HCT116 (cell line): ENCODE measurements at regions not wholly inside any gene's neighbourhood (a gene's known extent, or its start where the extent isn't known, plus 50 kb on each side); places are given as distances from the start of the nearest gene placed in this dataset.

Source experiments
- ATAC-seq: fragments of 200-7000 bp; cut with Tn5 transposase; 2 replicates; pipeline ENCODE4 v1.9.1; 2020; ENCODE audit warnings: mild to moderate bottlenecking, moderate library complexity
- BruUV-seq: library from RNA; stranded (reverse); fragments of 400-500 nt; replicated peaks from 2 replicates; lab custom pipeline; 2021; lab: Mats Ljungman, UMichigan
- CTCF ChIA-PET: fragments of 300-600 bp; sonication (Branson Sonifier 250); formaldehyde crosslinking; loops from one replicate; lab custom pipeline; 2021; ENCODE audit warnings: antibody characterized with exemption; lab: Charles Lee
- POLR2A ChIA-PET: fragments of 300-600, 350-600 bp; sonication (Branson Sonifier 250); formaldehyde crosslinking; loops from one replicate; lab custom pipeline; 2021; ENCODE audit warnings: antibody characterized with exemption; lab: Charles Lee
- RAD21 ChIA-PET, 2 experiments: fragments of 300-600 bp; sonication (Branson Sonifier 250); formaldehyde crosslinking; loops; one replicate each; lab custom pipeline; 2023; ENCODE audit warnings: low total read pairs in 2 of 2; ENCODE audit not compliant: uncharacterized antibody in 2 of 2, unreplicated experiment in 2 of 2, low non-redundant PET in 1 of 2; lab: Charles Lee
- DNase-seq: peaks from one replicate; pipeline ENCODE4 v3.0.0-alpha.2; 2010; ENCODE audit warnings: low read depth, low spot score
- H2AFZ ChIP-seq: fragments of 200-600 bp; shearing (Covaris generic), sonication (generic); 2 replicates; pipeline ENCODE4 v1.6.1; 2017; ENCODE audit warnings: low read depth, mixed run types, mixed read lengths, antibody characterized with exemption, low read length; ENCODE audit not compliant: poor library complexity, severe bottlenecking
- H3K27ac ChIP-seq: 2 replicates; pipeline ENCODE4 v1.5.1; 2012; ENCODE audit warnings: low read depth, low read length
- H3K27me3 ChIP-seq: fragments of 200-600 bp; sonication (generic); 2 replicates; pipeline ENCODE4 v1.6.1; 2016; ENCODE audit warnings: mixed run types, low read length, mixed read lengths; ENCODE audit not compliant: insufficient read depth
- H3K36me3 ChIP-seq, 2 experiments: fragments of 200-500 bp in 1 of 2; fragments of 200-600 bp in 1 of 2; sonication (Bioruptor generic) in 1 of 2; sonication (generic) in 1 of 2; 2 replicates each; pipeline versions ENCODE4 v1.5.1 to v1.6.1; 2014 to 2016; ENCODE audit warnings: low read length in 2 of 2, inconsistent platforms in 1 of 2, mixed read lengths in 1 of 2, mixed run types in 1 of 2; ENCODE audit not compliant: insufficient read depth in 2 of 2, control insufficient read depth in 1 of 2
- H3K4me1 ChIP-seq, 2 experiments: fragments of 200-600 bp in 1 of 2; sonication (generic) in 1 of 2; 2 replicates each; pipeline versions ENCODE4 v1.5.1 to v1.6.1; 2012 to 2017; ENCODE audit warnings: low read length in 2 of 2, inconsistent platforms in 1 of 2, mild to moderate bottlenecking in 1 of 2, mixed read lengths in 1 of 2, mixed run types in 1 of 2, moderate library complexity in 1 of 2; ENCODE audit not compliant: insufficient read depth in 2 of 2, control insufficient read depth in 1 of 2
- H3K4me2 ChIP-seq: fragments of 200-600 bp; sonication (generic); 2 replicates; pipeline ENCODE4 v1.6.1; 2017; ENCODE audit warnings: mixed run types, low read length, mixed read lengths
- H3K4me3 ChIP-seq, 2 experiments: fragments of 200-600 bp in 1 of 2; sonication (generic) in 1 of 2; replicated peaks in 1 of 2; 2 replicates each; pipeline ENCODE4 v1.5.1; 2011 to 2016; ENCODE audit warnings: low read length in 2 of 2, control low read depth in 1 of 2, low read depth in 1 of 2, mild to moderate bottlenecking in 1 of 2, mixed read lengths in 1 of 2, mixed run types in 1 of 2
- H3K79me2 ChIP-seq: fragments of 200-600 bp; sonication (generic); 2 replicates; pipeline ENCODE4 v1.6.1; 2017; ENCODE audit warnings: mild to moderate bottlenecking, mixed run types, low read length, moderate library complexity, mixed read lengths; ENCODE audit not compliant: insufficient read depth
- H3K9ac ChIP-seq: fragments of 200-600 bp; sonication (generic); 2 replicates; pipeline ENCODE4 v1.6.1; 2016; ENCODE audit warnings: low read length, mixed read lengths
- H3K9me2 ChIP-seq: fragments of 200-600 bp; sonication (generic), shearing (Covaris generic); 2 replicates; pipeline ENCODE4 v1.6.1; 2017; ENCODE audit warnings: mixed run types, mild to moderate bottlenecking, moderate library complexity; ENCODE audit not compliant: insufficient read depth
- H3K9me3 ChIP-seq, 2 experiments: fragments of 200-500 bp in 1 of 2; fragments of 200-600 bp in 1 of 2; sonication (Bioruptor generic) in 1 of 2; sonication (generic) in 1 of 2; 2 replicates each; pipeline ENCODE4 v1.6.1; 2014 to 2017; ENCODE audit warnings: low read length in 2 of 2, mixed read lengths in 2 of 2, inconsistent platforms in 1 of 2, low read depth in 1 of 2, mild to moderate bottlenecking in 1 of 2, mixed run types in 1 of 2, moderate library complexity in 1 of 2; ENCODE audit not compliant: control insufficient read depth in 1 of 2, insufficient read depth in 1 of 2
- H4K20me1 ChIP-seq: fragments of 200-600 bp; sonication (generic), shearing (Covaris generic); 2 replicates; pipeline ENCODE4 v1.6.1; 2017; ENCODE audit warnings: mixed run types, mild to moderate bottlenecking, moderate library complexity; ENCODE audit not compliant: insufficient read depth
- CBX3 ChIP-seq: IDR thresholded peaks from 2 replicates; pipeline ENCODE4 v1.6.1; 2012; ENCODE audit warnings: low read depth
- CEBPB ChIP-seq: IDR thresholded peaks from 2 replicates; pipeline ENCODE4 v1.6.1; 2012; ENCODE audit warnings: low read depth
- EGR1 ChIP-seq: IDR thresholded peaks from 2 replicates; pipeline ENCODE4 v1.6.1; 2012; ENCODE audit warnings: low read depth
- EZH2phosphoT487 ChIP-seq: fragments of 200-600 bp; IDR thresholded peaks from 2 replicates; pipeline ENCODE4 v1.6.1; 2018; ENCODE audit warnings: antibody characterized with exemption, borderline replicate concordance
- FOSL1 ChIP-seq: IDR thresholded peaks from 2 replicates; pipeline ENCODE4 v1.6.1; 2012; ENCODE audit warnings: low read depth
- JUND ChIP-seq: IDR thresholded peaks from 2 replicates; pipeline ENCODE4 v1.6.1; 2012
- MAX ChIP-seq: IDR thresholded peaks from 2 replicates; pipeline ENCODE4 v1.6.1; 2012
- POLR2A ChIP-seq: IDR thresholded peaks from 2 replicates; pipeline ENCODE4 v1.7.0; 2011; ENCODE audit warnings: borderline replicate concordance; ENCODE audit not compliant: insufficient read depth, insufficient read length; ENCODE audit errors: extremely low read depth
- POLR2AphosphoS5 ChIP-seq: IDR thresholded peaks from 2 replicates; pipeline ENCODE4 v1.6.1; 2011; ENCODE audit warnings: mild to moderate bottlenecking, low read depth, low read length, moderate library complexity
- SRF ChIP-seq: IDR thresholded peaks from 2 replicates; pipeline ENCODE4 v1.6.1; 2012; ENCODE audit warnings: low read depth
- TCF7L2 ChIP-seq: IDR thresholded peaks from 2 replicates; pipeline ENCODE4 v1.7.0; 2011; ENCODE audit warnings: borderline replicate concordance, inconsistent platforms; ENCODE audit not compliant: insufficient read depth, insufficient read length; ENCODE audit errors: extremely low read depth
- ZBTB33 ChIP-seq: IDR thresholded peaks from 2 replicates; pipeline ENCODE4 v1.6.1; 2011; ENCODE audit warnings: mild to moderate bottlenecking, low read length, moderate library complexity; ENCODE audit not compliant: insufficient replicate concordance; ENCODE audit errors: extremely low read depth
- ZNF274 ChIP-seq: fragments of 200-500 bp; sonication (Bioruptor generic); IDR thresholded peaks from 2 replicates; pipeline ENCODE4 v1.6.1; 2014; ENCODE audit warnings: mild to moderate bottlenecking, low read depth, low read length, inconsistent platforms
- intact Hi-C: fragments of 100-400 bp; cut with micrococcal nuclease; formaldehyde crosslinking; loops from 2 replicates; pipeline ENCODE4 v1.10.0; 2022

DNA sequence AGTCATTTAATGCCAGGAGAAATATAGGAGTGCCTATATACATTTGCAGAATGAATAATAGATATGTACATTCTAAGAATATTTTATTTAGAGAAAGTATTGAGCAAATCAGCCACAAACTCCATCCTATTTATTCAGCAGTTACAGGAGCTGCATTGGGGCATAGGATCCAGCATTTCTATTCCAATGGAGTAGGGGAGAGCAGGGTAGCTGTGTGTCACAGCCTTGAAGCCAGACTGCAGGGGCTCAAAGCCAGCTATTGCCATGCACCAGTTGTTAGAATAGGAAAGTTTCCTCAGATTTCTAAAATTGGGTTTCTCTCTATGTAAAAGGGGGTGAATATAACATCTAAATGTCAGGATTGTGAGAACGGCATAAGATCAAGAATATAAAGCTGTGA, 116.8 kb upstream of the MYO3A start:
- H3K79me2 ChIP-seq: no peaks in the 10 kb centered on the region
- ATAC-seq (no peak), DNase-seq (no peak)
- no peaks in the 10 kb centered on the region for H3K36me3 ChIP-seq
- H3K9me3 ChIP-seq: no peaks in the 10 kb centered on the region
- ChIA-PET CTCF (no interaction called here), RAD21 (no interaction called here), POLR2A (no interaction called here)
- H4K20me1 ChIP-seq: no peaks in the 10 kb centered on the region
- no peak overlapping the region for H3K27ac ChIP-seq
- no peaks in the 10 kb centered on the region for H3K9me2 ChIP-seq
- H3K4me1 ChIP-seq: no peaks in the 10 kb centered on the region
- no peak for TF ChIP-seq CEBPB
- TF ChIP-seq POLR2A: no peak
- TF ChIP-seq JUND: no peak
- TF ChIP-seq ZBTB33: no peak
- TF ChIP-seq FOSL1: no peak
- no peak for TF ChIP-seq EGR1
- no peak for TF ChIP-seq TCF7L2
- no peak for TF ChIP-seq CBX3
- no peak for TF ChIP-seq POLR2AphosphoS5
- no peak for TF ChIP-seq EZH2phosphoT487
- TF ChIP-seq, all 23 proteins: peak for 0
- no TSS peak for BruUV-seq
- Histone ChIP-seq H3K27me3 (peaks cover 33% of the 10 kb centered on the region; the same call in 1 of the 2 replicates), H3K4me3 (no peak overlapping the region), H2AFZ (no peak overlapping the region), H3K9ac (no peak overlapping the region), H3K4me2 (no peak overlapping the region)
- intact Hi-C loops: no loop called here

- POLR2A ChIA-PET: no interaction called here
- Histone ChIP-seq H4K20me1 (no peaks in the 10 kb centered on the region), H3K4me1 (no peaks in the 10 kb centered on the region), H3K36me3 (no peaks in the 10 kb centered on the region), H3K9me3 (no peaks in the 10 kb centered on the region), H3K27ac (no peak overlapping the region), H2AFZ (no peak overlapping the region), H3K9me2 (no peaks in the 10 kb centered on the region), H3K4me3 (no peak overlapping the region), H3K4me2 (no peak overlapping the region), H3K27me3 (peaks cover 33% of the 10 kb centered on the region; the same call in 1 of the 2 replicates), H3K79me2 (no peaks in the 10 kb centered on the region), H3K9ac (no peak overlapping the region)
- RAD21 ChIA-PET: no interaction called here
- no TSS peak for BruUV-seq
- TF ChIP-seq MAX (no peak), SRF (no peak), JUND (no peak), ZNF274 (no peak), CBX3 (no peak), FOSL1 (no peak), POLR2A (no peak)
- CTCF ChIA-PET: no interaction called here
- ATAC-seq (no peak), DNase-seq (no peak)
- intact Hi-C loops: no loop called here
Measured at GRCh38 chr10:25818751-25819150, 115.3 kb upstream of the MYO3A start.
